ENCODE measurements at regions not wholly inside any gene's neighbourhood (a gene's known extent, or its start where the extent isn't known, plus 50 kb on each side); places are given as distances from the start of the nearest gene placed in this dataset.

- dilution Hi-C loops (cut with HindIII; ENCODE audit: low sequenced_read_pairs, unreplicated experiment), result no loop called here
- WGBS, 2 experiments (ENCODE audit: extremely low coverage in 2 of 2, insufficient read length in 1 of 2), result no CpG with 5 or more reads among the region's 4 CpGs
- H2BK15ac ChIP-seq (ENCODE audit: low read depth, low read length), result no peak overlapping the region
- H3K9me1 ChIP-seq (ENCODE audit: insufficient read depth, low read length), result no peaks in the 10 kb centered on the region
- no peak overlapping the region for H3K9ac ChIP-seq (ENCODE audit: low read depth, low read length)
- POLR2A ChIA-PET (ENCODE audit: unreplicated experiment), result no interaction called here
- BruUV-seq (replicated peaks), result no TSS peak
- H2BK20ac ChIP-seq (ENCODE audit: low read depth, low read length), result no peak overlapping the region
- no peak overlapping the region for H3K27ac ChIP-seq (ENCODE audit: insufficient read depth, low read length)
- no peak overlapping the region for H2AFZ ChIP-seq (replicated peaks; ENCODE audit: low read length, poor library complexity)
- H3K18ac ChIP-seq (ENCODE audit: low read depth, low read length), result no peak overlapping the region
- no peaks in the 10 kb centered on the region for H3K36me3 ChIP-seq (ENCODE audit: control insufficient read depth, insufficient read depth, low read length)
- peaks cover 10% of the 10 kb centered on the region for H3K27me3 ChIP-seq (ENCODE audit: control insufficient read depth, insufficient read depth, low read length)
- no peak overlapping the region for H4K91ac ChIP-seq (ENCODE audit: insufficient read depth, low read depth, low read length)
- H3K4me1 ChIP-seq (ENCODE audit: control insufficient read depth, insufficient read depth, low read length), result no peaks in the 10 kb centered on the region
- no peak overlapping the region for H3K56ac ChIP-seq (ENCODE audit: extremely low read depth, insufficient read depth, low read length)
- intact Hi-C loops (cut with micrococcal nuclease), result no loop called here
- DNase-seq, result no peak
- H4K5ac ChIP-seq (ENCODE audit: low read depth, low read length), result no peak overlapping the region
- H3K14ac ChIP-seq (replicated peaks; ENCODE audit: low read depth, low read length), result no peak overlapping the region
- H2AK9ac ChIP-seq (replicated peaks; ENCODE audit: low read depth, low read length, poor library complexity), result no peak overlapping the region
- no peak overlapping the region for H3K4me3 ChIP-seq (ENCODE audit: insufficient read depth, low read depth, low read length)
- in situ Hi-C loops (cut with MboI; ENCODE audit: low sequenced_read_pairs), result no loop called here
- H2AK5ac ChIP-seq (ENCODE audit: low read depth, low read length), result no peak overlapping the region
- H3K4me2 ChIP-seq (ENCODE audit: low read depth, low read length), result no peak overlapping the region
- CTCF ChIA-PET, result no interaction called here
- no peak overlapping the region for H3K4ac ChIP-seq (ENCODE audit: low read depth, low read length)
- no peaks in the 10 kb centered on the region for H3K79me1 ChIP-seq (ENCODE audit: low read depth in 1 of 2, low read length in 2 of 2)
- ATAC-seq (ENCODE audit: low read depth), result no peak
- no peak overlapping the region for H2BK5ac ChIP-seq (ENCODE audit: low read depth, low read length, poor library complexity, severe bottlenecking)
- H3K9me3 ChIP-seq (ENCODE audit: control insufficient read depth, insufficient read depth, low read length), result no peaks in the 10 kb centered on the region
- H2BK120ac ChIP-seq (ENCODE audit: low read depth, low read length), result no peak overlapping the region
- no peaks in the 10 kb centered on the region for H4K20me1 ChIP-seq (ENCODE audit: insufficient read depth, low read length)
- no peak overlapping the region for H4K8ac ChIP-seq (ENCODE audit: low read depth in 2 of 2, low read length in 2 of 2)
- TF ChIP-seq BHLHE40 (IDR thresholded peaks at IDR 0.05; ENCODE audit: low read depth, low read length) (no peak), CHD1 (IDR thresholded peaks at IDR 0.05; ENCODE audit: low read depth, low read length) (no peak), NFE2L2 (IDR thresholded peaks at IDR 0.05; ENCODE audit: low read depth, low read length) (no peak), CTCF (conservative IDR thresholded peaks at IDR 0.05; ENCODE audit: low read depth, low read length) (no peak), MXI1 (IDR thresholded peaks at IDR 0.05; ENCODE audit: borderline replicate concordance, low read depth, low read length) (no peak), MAFK (IDR thresholded peaks at IDR 0.05; ENCODE audit: low read depth, low read length) (no peak), FOS (IDR thresholded peaks at IDR 0.05; ENCODE audit: low read depth, low read length) (no peak), RFX5 (IDR thresholded peaks at IDR 0.05; ENCODE audit: low read depth, low read length) (no peak), RAD21 (IDR thresholded peaks at IDR 0.05; ENCODE audit: low read length) (no peak), SMC3 (IDR thresholded peaks at IDR 0.05; ENCODE audit: low read depth, low read length) (no peak), POLR2A (IDR thresholded peaks at IDR 0.05; ENCODE audit: low read depth, low read length) (no peak), ELK1 (IDR thresholded peaks at IDR 0.05; ENCODE audit: borderline replicate concordance, low read depth, low read length) (no peak), USF2 (IDR thresholded peaks at IDR 0.05; ENCODE audit: low read depth, low read length) (no peak), CEBPB (IDR thresholded peaks at IDR 0.05; ENCODE audit: low read depth, low read length) (no peak), MAZ (IDR thresholded peaks at IDR 0.05; ENCODE audit: borderline replicate concordance, low read depth, low read length) (no peak), RCOR1 (IDR thresholded peaks at IDR 0.05; ENCODE audit: insufficient replicate concordance, low read length) (no peak)
- H3K23ac ChIP-seq (ENCODE audit: low read depth, low read length), result no peak overlapping the region
Measured at GRCh38 chr6:131353876-131354275, 218.6 kb downstream of the AKAP7 start.
